GM19043 (cell line): ENCODE measurements at regions not wholly inside any gene's neighbourhood (a gene's known extent, or its start where the extent isn't known, plus 50 kb on each side); places are given as distances from the start of the nearest gene placed in this dataset.

Source experiments
- ATAC-seq: cut with Tn5 transposase; IDR thresholded peaks from one replicate; pipeline ENCODE4 v1.9.1; 2021; ENCODE audit warnings: low read depth; ENCODE audit not compliant: unreplicated experiment

DNA sequence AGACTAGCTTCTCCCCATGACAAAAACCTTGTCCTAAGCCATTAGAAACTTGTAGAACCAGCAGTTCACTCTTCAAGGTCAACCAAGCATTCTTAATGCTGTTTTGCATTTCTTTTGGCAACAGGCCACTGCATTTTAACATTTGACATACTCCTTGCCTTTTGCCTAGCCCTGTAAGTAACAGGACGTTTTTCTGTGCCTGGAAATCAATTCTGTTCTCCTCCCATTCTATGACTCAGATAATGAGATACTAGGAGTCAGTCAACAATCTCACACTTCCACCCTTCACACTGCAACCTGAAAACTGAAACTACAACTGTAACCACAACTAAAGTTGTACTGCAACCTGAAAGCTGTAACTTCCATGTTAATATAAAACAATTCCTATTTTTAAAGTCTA is 268.7 kb downstream of the MZT1 start:
- ATAC-seq: no peak

DNA sequence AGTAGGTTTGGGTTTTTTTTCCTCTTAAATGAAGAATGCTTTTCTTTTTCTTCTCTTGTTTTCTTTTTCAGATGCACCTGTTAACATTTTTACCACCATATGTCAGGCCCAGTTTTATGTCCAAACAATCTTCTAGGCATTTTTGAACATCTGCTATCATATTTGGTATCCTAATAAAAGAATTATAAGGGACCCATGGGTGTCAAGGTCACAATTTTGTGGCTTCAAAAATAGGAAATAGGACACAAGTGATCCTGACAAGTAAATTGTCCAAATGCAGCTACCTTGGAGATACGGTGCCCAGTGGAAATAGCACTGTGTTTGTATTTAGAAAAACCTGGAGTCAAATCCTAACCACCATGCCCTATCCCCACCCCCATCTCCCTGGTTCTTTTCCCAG is 270.3 kb downstream of the MZT1 start:
- ATAC-seq: no peak

DNA sequence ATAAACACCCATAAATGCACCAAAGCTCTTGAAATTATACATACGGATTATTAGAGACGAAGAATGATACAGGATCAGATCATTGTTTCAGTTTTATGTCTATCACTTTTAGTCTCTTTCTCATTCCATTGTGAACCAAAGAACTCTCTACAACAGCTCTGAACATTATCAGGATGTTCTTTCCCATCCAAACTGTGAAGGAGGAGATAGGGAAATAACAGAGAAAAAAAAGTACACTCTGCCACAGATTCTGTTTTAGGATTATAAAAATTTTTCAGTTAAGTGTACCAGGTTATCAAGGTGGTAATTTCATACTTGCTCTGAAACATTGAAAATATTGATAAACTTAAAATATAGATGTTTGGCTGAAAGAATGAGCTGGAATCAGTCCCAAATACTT is 270.9 kb downstream of the MZT1 start:
- ATAC-seq: no peak

DNA sequence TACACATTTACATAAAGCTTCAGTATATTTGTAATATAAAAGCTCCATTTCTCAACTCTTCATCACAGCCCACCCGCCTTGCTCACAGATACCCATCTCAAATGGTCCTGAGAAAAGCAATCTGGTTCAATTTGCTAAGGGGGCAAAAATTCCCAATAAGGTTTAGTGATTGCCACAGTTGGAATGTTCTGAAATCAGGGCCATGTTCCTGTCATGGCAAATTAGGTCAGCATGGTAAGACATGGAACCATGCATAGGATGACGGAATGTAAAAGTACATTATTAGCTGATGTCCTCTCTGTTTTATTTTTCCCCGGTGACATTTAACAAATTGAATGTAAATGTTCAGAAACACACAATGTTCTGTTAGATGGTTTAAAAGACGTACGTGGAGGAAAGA is 274.3 kb downstream of the MZT1 start:
- ATAC-seq: no peak

DNA sequence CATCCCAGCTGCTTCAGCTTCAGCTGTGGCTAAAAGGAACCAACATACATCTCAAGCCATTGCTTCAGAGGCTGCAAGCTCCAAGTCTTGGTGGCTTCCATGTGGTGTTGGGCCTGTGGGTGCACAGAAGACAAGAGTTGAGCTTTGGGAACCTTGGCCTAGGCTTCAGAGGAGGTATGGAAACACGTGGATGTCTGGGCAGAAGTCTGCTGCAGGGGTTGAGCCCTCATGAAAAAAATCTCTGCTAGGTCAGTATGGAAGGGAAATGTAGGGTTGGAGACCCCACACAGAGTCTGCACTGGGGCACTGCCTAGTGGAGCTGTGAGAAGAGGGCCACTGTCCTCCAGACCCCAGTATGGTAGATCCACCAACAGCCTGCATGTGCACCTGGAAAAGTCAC is 279.3 kb downstream of the MZT1 start:
- ATAC-seq: no peak

DNA sequence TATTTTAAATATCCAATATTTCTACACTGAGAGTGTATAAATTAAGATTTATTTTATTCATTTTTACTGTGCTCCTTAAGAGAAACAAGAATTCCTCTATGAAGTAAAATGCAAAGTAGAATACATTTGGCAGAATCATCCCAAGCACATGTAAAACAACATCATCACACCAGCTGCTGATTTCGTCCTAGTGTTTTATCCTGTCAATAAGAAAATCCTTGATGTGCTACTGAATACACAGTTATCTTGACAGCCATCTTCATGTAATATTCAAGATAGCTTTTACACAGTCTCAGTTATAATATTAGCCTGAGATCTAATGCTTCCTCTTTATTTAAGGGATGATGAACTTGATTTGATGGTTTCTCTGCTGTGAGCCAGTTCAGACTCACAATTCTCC is 282.4 kb downstream of the MZT1 start:
- ATAC-seq: no peak

DNA sequence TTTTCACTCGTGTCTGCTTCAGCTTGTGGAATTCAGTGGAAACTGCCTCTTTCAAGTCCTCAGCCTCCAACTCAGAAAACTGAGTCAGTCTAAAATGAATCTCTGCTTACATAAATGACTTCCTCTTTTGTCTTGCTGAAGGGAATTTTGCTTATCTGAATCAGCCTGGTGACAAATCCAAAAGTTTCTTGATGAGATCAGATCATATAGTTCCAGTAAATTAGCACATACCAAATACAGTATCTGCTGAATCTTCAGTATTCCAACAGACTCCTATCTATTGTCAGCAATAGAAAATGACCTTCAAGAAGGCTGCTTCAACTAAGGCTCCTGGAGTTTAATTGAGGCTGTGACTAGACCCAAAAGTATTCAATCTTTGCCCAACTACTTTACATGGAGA is 290.0 kb downstream of the MZT1 start:
- no peak for ATAC-seq

DNA sequence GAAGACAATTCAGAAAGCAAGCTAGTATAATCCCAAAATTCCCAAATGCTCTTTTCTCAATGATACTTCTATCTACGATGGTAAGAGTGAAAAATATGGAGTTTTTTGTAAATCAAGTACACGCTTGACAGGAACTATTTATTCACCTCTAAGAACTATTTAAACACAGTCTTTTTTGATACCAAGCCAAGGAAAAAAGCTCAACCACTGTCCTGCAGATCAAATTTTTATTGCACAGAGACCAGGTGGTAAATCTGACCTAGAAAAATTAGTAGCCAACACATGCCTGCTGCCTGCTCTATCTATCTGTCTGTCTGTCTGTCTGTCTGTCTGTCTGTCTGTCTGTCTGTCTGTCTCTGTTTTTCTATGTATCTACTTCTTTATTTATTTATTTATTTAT is 292.2 kb downstream of the MZT1 start:
- ATAC-seq: no peak

DNA sequence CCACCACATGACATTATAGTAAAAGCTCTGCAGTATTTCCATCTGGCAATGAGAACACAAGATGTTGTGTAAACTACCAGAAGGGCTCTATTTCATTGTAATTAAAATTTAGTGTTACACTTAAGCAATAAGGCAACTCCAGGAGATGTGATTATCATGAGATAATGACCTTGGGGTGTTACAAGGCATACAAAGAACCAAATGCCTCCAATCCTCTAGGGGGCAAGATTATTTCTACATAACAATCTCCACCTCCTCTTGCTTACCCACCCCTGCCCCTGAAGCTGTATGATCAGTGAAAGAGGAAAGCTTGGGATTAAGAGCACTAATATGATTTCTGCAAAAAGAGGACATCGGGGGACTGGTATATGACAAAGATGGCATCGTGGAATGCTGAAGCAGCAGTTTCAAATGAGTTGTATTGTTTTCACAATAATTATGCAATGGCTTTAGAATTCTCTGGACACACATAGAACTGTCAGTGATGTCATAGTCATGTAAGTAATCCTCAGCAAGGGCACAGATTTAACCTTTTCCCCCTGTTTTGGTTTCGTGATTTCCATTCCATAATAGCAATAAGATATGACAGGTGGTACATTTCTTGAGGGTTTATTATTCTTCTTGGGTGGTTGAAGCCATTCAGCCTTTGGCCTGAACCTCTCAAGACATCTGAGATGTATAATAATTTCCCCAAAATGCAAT is 295.3 kb downstream of the MZT1 start:
- no peak for ATAC-seq

DNA sequence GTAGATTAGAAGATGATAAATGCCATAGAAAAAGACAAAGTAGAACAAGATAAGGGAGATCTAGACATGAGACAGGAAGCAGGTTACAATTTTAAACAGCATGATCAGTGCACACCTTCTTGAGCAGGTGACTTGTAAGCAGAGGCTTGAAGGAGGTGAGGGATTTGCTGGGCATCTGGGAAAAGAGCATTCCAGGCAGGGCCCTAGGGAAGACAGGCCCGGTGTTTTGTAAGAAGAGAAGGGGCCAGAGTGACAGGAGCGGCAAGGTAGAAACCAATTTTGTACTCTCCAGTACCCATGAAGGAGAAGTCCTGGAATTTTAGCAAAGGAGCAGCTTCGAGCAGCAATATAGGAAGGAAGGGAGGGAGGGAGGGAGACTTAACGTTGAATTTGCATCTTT is 296.5 kb downstream of the MZT1 start:
- ATAC-seq: no peak

DNA sequence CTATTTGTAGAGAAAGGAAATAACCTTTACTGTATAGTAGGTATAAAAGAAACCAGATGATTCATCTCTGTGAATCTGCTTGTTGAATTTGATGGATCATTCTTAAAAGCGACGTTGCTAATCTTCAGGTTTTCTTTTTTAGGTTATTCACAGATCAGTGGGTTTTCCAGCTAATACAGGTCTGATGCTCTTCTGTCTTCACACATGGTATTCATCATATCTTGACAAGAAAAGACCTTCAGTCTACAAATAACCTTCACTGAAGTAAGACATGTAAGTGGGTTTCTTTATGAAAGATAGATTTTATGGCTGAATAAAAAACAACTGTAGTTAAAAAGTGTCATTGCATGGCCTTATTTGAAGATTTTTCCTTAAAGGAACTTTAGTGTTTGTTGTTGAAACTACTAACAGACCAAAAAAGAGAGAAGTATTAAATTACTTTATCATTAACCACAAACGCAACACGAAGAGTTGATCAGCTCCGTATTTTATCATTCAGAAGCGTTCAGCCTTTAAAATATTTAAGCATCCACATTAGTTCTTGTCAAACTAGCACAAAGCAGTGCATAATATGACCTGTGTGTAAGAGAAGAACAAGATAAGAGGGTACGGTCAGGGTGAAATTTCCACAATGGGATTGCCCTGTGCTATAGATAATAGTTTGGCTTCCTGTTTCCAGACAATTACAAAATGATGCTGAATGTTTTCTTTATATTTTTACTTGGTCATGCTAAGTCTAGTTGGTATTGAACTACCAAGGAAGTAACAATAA is 299.5 kb downstream of the MZT1 start:
- no peak for ATAC-seq

DNA sequence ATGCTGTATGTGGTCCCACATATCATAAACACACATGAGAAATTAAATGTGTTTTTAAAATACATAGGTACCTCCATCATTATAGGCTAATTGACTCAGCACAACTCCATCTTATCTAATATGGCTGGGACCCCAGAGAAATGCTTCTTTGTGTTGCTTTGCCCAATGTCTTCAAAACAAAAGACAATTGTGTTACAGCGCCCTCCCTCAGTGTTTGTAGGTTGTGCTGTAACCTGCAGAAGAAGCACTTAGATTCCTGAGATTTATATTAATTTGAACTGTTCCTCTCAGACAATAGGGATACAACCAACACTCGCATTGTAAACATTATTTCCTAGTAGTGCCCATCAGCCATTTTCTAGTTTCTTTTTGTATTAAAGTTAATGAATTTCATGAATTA is 303.4 kb downstream of the MZT1 start:
- ATAC-seq: no peak

DNA sequence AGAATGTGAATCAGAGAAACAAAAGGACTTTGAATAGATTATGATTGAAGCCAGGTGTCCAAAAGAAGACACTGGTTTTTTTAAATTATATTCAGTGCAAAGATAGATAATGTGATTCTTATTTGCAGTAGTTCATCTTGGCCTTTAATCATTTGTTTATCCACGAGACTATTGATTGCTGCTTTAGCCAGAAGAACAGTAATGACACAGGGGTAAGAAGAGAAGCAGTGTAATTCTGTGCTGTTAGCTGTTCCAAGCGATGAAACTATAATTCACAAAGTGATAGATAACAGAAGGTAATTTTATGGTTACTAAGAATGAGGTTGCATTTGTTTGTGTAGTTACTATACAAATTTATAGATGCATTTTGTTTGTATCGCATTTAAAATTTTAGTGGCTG is 311.6 kb downstream of the MZT1 start:
- no peak for ATAC-seq

DNA sequence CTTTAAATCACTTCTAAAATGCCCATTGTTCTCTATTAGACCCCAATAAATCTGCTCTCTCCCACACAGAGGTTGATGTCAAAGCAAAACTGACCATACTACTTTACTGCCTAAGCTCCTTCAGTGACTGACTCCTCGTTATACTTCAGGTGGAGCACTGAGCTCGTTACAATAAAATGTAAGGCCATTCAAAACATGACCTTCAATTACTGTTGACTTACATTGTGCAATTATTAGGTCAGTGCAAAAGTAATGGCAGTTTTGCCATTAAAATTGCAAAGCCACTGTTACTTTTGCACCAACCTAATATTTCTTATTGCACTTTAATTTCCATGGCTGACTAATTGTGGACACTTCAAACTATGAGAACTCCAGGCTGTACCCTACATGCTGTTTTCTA is 314.9 kb downstream of the MZT1 start:
- ATAC-seq: no peak

DNA sequence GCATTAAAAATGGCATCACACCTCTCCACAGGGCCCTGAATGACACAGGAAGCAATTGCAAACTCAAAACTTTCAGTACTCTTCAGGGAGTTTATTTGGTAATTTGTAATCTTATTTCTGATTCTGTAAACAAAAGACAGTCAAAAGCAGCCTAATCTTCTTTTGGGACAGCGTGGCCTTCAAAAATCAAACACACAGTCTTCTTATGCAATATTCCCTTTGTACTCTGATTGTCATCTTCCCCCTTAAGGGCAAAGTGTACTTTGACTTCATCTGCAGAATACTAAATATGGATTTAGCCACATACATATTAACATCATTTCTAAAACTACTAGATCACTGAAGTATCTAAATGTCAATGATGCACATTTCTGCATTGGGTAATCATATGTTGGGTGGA is 322.0 kb downstream of the MZT1 start:
- ATAC-seq: no peak

DNA sequence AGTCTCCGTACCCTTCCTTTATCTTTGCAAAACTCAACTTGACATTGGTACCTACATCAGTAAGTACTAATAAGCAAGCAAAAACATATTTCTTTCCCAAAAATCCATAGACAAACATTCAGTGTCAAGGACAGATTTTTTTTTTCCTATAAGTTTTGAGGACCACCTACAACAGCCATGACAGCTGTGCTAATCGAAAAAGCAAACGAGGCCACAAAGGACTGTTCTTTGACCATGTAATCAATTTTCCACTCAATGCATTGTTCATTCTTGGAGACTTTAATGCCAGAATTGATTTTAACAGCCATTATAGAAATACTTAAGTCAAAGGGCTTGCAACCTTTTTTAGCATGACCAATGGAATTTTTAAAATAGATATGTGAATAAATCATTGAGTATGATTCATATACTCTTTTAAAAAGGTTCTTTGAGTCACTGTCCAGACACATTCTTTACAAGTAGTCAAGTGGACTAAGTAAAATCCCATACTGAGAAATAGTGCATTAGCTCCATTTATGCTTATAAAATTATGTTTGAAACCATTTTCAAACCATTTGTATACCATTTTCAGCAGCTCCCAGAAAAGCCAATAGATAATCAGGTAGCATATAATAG is 323.9 kb downstream of the MZT1 start:
- no peak for ATAC-seq

DNA sequence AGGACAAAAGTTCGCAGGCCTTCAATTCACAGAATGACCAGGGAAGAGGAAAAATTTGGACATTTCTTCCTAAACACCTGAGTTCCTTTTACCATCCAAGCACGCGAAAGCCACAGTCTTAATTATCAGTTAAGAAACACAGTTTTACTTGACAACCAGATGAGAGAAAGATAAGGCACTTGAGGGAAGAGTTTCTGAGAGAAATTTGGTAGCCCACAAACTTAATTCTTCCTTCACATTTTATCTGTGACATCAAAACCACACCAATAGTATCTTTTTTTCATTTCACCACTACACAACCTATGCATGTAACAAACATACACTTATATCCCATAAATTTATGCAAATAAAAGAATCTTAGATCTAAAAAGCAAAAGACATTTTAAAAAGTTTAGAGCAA is 326.6 kb downstream of the MZT1 start:
- no peak for ATAC-seq

DNA sequence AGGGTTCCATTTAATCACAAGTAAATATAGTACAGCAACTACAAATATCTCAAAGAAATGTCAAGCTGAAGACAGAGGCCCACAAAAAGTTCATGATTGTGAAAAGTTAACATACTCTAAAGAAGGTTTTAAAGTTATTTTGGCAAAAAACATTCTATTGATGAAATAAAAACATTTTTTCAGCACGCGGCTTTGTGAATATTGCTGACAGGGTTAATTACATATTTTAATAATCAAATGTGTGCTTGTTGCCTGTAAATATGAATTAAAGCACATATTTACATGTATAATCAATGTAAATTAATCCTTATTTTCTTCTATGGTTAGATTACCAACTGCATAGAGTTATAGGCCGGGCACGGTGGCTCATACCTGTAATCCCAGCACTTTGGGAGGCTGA is 328.1 kb downstream of the MZT1 start:
- ATAC-seq: no peak

DNA sequence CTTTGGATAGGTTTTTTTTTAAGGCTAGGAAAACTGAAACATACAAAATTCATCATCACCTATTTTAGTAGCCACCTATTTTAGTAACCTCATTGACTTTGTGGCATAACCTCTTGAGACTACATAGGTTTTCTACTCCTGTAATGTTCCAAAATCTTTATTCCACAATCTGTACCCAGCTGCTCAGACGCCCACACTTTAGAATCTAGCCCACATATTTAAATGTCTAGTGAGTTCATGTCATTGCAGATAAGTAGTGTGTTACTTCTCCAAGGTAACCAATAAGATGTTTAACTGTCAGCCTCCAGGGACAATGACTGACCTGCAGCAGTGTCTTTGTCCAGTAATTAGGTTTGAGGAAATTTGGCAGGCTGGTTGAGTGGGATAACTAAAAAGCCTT is 330.2 kb downstream of the MZT1 start:
- ATAC-seq: no peak

DNA sequence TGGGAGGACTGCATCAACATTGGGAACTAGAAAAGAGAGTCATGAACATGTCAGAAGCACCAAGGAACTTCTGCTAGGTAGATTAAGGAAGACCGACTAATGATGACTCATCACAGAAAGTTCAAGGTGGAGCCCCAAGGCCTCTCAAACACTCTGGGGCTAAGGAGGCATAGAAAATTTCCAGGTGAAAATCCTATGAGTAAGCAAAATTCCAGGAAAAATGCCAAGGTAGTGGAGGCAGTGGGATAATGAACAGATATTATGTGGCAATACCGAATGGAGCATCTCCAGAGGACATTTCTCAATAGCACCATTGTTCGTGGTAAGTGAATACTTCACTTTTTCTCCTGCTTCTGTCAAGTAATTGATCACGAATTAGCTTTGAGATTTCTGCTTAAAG is 336.5 kb downstream of the MZT1 start:
- no peak for ATAC-seq

DNA sequence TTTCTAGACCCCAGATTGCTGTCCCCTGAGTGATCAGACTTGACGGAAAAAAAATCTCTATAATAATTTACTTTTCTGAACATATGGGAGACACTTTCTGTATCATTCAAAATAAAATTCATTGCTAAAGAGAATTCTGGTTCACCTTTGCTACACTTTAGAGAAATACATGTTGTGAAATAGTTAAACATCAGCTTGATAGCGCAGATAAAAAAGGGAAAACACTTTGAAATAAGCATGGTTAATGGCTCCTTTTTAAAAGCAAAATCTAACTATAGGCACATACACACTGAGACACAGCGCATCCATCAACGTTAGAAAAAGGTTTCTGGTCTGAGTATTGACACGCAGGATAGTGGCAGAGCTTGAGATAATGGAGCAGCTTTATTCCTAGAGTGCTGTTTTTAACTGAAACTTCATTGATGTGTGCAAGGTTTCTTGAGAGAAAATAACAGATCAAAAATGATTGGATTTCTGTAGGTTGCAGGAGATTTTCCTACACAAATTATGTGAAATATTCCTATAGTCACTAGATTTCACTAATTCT is 341.2 kb downstream of the MZT1 start:
- ATAC-seq: no peak

DNA sequence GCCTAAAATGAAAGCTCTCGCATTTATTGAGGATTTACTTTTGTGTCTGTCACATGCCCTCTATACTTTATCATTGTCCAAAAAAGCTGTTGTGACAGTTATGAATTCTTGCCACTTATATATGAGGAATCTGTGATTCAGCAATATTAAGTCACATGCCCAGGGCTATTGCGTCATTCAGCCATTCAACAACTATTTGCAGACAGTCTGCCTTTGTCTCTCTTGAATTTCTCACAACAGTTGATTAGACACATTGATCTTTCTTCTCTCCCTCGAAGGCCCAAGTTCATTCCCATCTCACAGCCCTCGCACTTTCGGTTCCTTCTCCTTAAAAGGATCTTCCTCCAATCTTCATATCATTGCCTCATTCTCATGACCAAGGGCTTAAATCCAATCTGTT is 342.6 kb downstream of the MZT1 start:
- ATAC-seq: no peak
